ENCODE measurements at regions not wholly inside any gene's neighbourhood (a gene's known extent, or its start where the extent isn't known, plus 50 kb on each side); places are given as distances from the start of the nearest gene placed in this dataset.

- TF ChIP-seq CTCF (conservative IDR thresholded peaks at IDR 0.05; ENCODE audit: low read depth in 2 of 2) (no peak), POLR2AphosphoS5 (IDR thresholded peaks at IDR 0.05; ENCODE audit: low read depth) (no peak)
Measured at GRCh38 chr5:4720831-4721230, 419.3 kb upstream of the ADAMTS16 start.

Measured in GM23338 (cell line).